ENCODE measurements at regions not wholly inside any gene's neighbourhood (a gene's known extent, or its start where the extent isn't known, plus 50 kb on each side); places are given as distances from the start of the nearest gene placed in this dataset.

GRCh38 chr4:30802622-30803323 lies 82.6 kb downstream of the PCDH7 start:
- Mint-ChIP-seq H3K4me1 (ENCODE audit: low read depth, unreplicated experiment) (no peaks in the 10 kb centered on the region), H3K36me3 (ENCODE audit: insufficient read depth, unreplicated experiment) (no peaks in the 10 kb centered on the region), H3K27ac (ENCODE audit: unreplicated experiment) (peak overlapping the region; percentile 17), H3K9me3 (ENCODE audit: unreplicated experiment) (peaks cover 11% of the 10 kb centered on the region), H3K4me3 (ENCODE audit: unreplicated experiment) (no peak overlapping the region), H3K27me3 (ENCODE audit: insufficient read depth, unreplicated experiment) (no peaks in the 10 kb centered on the region)
- CTCF ChIA-PET: no interaction called here
- POLR2A ChIA-PET: no interaction called here
- no TSS peak for BruUV-seq (replicated peaks)
- Histone ChIP-seq H3K4me3 (ENCODE audit: low read depth, low read length) (no peak overlapping the region), H3K9me3 (no peaks in the 10 kb centered on the region), H3K4me1 (no peaks in the 10 kb centered on the region), H3K27me3 (replicated peaks; ENCODE audit: control insufficient read depth, insufficient read depth, low read length) (no peaks in the 10 kb centered on the region), H3K36me3 (ENCODE audit: control insufficient read depth, insufficient read depth, low read length) (no peaks in the 10 kb centered on the region)
- TF ChIP-seq CTCF (IDR thresholded peaks at IDR 0.05; ENCODE audit: insufficient read depth in 1 of 2, low read depth in 1 of 2, low read length in 1 of 2, severe bottlenecking in 1 of 2, unreplicated experiment in 1 of 2): no peak
- DNase-seq: no peak
- intact Hi-C loops (cut with micrococcal nuclease; ENCODE audit: unreplicated experiment): no loop called here

GRCh38 chr4:30808276-30808675 lies 88.1 kb downstream of the PCDH7 start:
- POLR2A ChIA-PET: no interaction called here

GRCh38 chr4:30811296-30811695 lies 91.1 kb downstream of the PCDH7 start:
- H3K27ac Mint-ChIP-seq (ENCODE audit: unreplicated experiment): no peak overlapping the region
- intact Hi-C loops (cut with micrococcal nuclease; ENCODE audit: unreplicated experiment): no loop called here
- no peaks in the 10 kb centered on the region for H3K27me3 Mint-ChIP-seq (ENCODE audit: insufficient read depth, unreplicated experiment)
- DNase-seq: no peak
- H3K4me3 ChIP-seq (ENCODE audit: low read depth, low read length): no peak overlapping the region
- no peaks in the 10 kb centered on the region for H3K27me3 ChIP-seq (replicated peaks; ENCODE audit: control insufficient read depth, insufficient read depth, low read length)
- H3K36me3 ChIP-seq (ENCODE audit: control insufficient read depth, insufficient read depth, low read length): no peaks in the 10 kb centered on the region
- POLR2A ChIA-PET: no interaction called here
- no TSS peak for BruUV-seq (replicated peaks)
- H3K4me3 Mint-ChIP-seq (ENCODE audit: unreplicated experiment): no peak overlapping the region
- H3K4me1 ChIP-seq: no peaks in the 10 kb centered on the region
- no peaks in the 10 kb centered on the region for H3K9me3 ChIP-seq
- TF ChIP-seq CTCF (IDR thresholded peaks at IDR 0.05; ENCODE audit: insufficient read depth in 1 of 2, low read depth in 1 of 2, low read length in 1 of 2, severe bottlenecking in 1 of 2, unreplicated experiment in 1 of 2): no peak
- H3K36me3 Mint-ChIP-seq (ENCODE audit: insufficient read depth, unreplicated experiment): no peaks in the 10 kb centered on the region
- H3K9me3 Mint-ChIP-seq (ENCODE audit: unreplicated experiment): no peaks in the 10 kb centered on the region
- CTCF ChIA-PET: no interaction called here
- no peaks in the 10 kb centered on the region for H3K4me1 Mint-ChIP-seq (ENCODE audit: low read depth, unreplicated experiment)

More at GRCh38 chr4:30808276-30808675, 88.1 kb downstream of the PCDH7 start:
- BruUV-seq (replicated peaks): no TSS peak
- no peak for DNase-seq
- Mint-ChIP-seq H3K9me3 (ENCODE audit: unreplicated experiment) (no peaks in the 10 kb centered on the region), H3K4me3 (ENCODE audit: unreplicated experiment) (no peak overlapping the region), H3K27me3 (ENCODE audit: insufficient read depth, unreplicated experiment) (no peaks in the 10 kb centered on the region), H3K27ac (ENCODE audit: unreplicated experiment) (no peak overlapping the region), H3K36me3 (ENCODE audit: insufficient read depth, unreplicated experiment) (no peaks in the 10 kb centered on the region), H3K4me1 (ENCODE audit: low read depth, unreplicated experiment) (no peaks in the 10 kb centered on the region)
- no peaks in the 10 kb centered on the region for H3K36me3 ChIP-seq (ENCODE audit: control insufficient read depth, insufficient read depth, low read length)
- H3K9me3 ChIP-seq: no peaks in the 10 kb centered on the region
- H3K4me1 ChIP-seq: no peaks in the 10 kb centered on the region
- H3K27me3 ChIP-seq (replicated peaks; ENCODE audit: control insufficient read depth, insufficient read depth, low read length): no peaks in the 10 kb centered on the region
- H3K4me3 ChIP-seq (ENCODE audit: low read depth, low read length): no peak overlapping the region
- intact Hi-C loops (cut with micrococcal nuclease; ENCODE audit: unreplicated experiment): no loop called here
- CTCF ChIA-PET: no interaction called here
- TF ChIP-seq CTCF (IDR thresholded peaks at IDR 0.05; ENCODE audit: insufficient read depth in 1 of 2, low read depth in 1 of 2, low read length in 1 of 2, severe bottlenecking in 1 of 2, unreplicated experiment in 1 of 2): no peak

Data from Caco-2 (cell line).